ENCODE measurements at regions not wholly inside any gene's neighbourhood (a gene's known extent, or its start where the extent isn't known, plus 50 kb on each side); places are given as distances from the start of the nearest gene placed in this dataset.

DNA sequence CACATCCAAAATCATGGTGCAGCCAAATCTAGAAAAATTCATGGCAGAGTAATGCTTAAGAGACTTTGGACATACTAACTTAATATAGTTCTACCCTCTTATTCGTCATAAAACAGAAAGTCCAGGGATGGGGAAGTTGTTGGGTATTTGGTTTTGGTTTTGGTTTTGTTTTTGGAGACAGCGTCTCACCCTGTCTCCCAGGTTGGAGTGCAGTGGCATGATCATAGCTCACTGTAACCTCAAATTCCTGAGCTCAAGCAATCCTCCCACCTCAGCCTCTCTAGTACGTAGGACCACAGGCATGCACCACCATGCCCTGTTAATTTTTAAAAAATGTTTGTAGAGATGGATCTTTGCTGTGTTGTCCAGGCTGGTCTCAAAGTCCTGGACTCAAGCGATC is 271.8 kb upstream of the TENM3 start:
- H4K20me1 ChIP-seq (ENCODE audit: insufficient read depth, low read length) = no peaks in the 10 kb centered on the region
- no peak overlapping the region for H3K4me2 ChIP-seq (ENCODE audit: insufficient read depth, low read length)
- H2AFZ ChIP-seq (ENCODE audit: low read depth, low read length) = no peak overlapping the region
- TF ChIP-seq, protein P1, sequence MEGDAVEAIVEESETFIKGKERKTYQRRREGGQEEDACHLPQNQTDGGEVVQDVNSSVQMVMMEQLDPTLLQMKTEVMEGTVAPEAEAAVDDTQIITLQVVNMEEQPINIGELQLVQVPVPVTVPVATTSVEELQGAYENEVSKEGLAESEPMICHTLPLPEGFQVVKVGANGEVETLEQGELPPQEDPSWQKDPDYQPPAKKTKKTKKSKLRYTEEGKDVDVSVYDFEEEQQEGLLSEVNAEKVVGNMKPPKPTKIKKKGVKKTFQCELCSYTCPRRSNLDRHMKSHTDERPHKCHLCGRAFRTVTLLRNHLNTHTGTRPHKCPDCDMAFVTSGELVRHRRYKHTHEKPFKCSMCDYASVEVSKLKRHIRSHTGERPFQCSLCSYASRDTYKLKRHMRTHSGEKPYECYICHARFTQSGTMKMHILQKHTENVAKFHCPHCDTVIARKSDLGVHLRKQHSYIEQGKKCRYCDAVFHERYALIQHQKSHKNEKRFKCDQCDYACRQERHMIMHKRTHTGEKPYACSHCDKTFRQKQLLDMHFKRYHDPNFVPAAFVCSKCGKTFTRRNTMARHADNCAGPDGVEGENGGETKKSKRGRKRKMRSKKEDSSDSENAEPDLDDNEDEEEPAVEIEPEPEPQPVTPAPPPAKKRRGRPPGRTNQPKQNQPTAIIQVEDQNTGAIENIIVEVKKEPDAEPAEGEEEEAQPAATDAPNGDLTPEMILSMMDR (IDR thresholded peaks at IDR 0.05; ENCODE audit: borderline replicate concordance, extremely low read depth, low read length, poor library complexity, severe bottlenecking) = no peak
- TF ChIP-seq EZH2 (IDR thresholded peaks at IDR 0.05; ENCODE audit: borderline replicate concordance, low read depth, low read length, severe bottlenecking) = no peak
- no peaks in the 10 kb centered on the region for H3K9me3 ChIP-seq (ENCODE audit: insufficient read depth, low read length, severe bottlenecking)
- H3K4me1 ChIP-seq (ENCODE audit: insufficient read depth, low read length) = no peaks in the 10 kb centered on the region
- H3K27ac ChIP-seq (ENCODE audit: low read length) = no peak overlapping the region
- H3K79me2 ChIP-seq (ENCODE audit: insufficient read depth, low read length) = no peaks in the 10 kb centered on the region
- no peaks in the 10 kb centered on the region for H3K27me3 ChIP-seq (ENCODE audit: insufficient read depth, low read length, poor library complexity)
- H3K4me3 ChIP-seq (ENCODE audit: low read depth in 1 of 2, low read length in 2 of 2) = no peak overlapping the region
- no peaks in the 10 kb centered on the region for H3K36me3 ChIP-seq (ENCODE audit: insufficient read depth, low read length)
- DNase-seq (no peak), ATAC-seq (ENCODE audit: insufficient read depth, low read depth) (no peak)
- H3K9ac ChIP-seq (ENCODE audit: low read depth, low read length) = no peak overlapping the region

DNA sequence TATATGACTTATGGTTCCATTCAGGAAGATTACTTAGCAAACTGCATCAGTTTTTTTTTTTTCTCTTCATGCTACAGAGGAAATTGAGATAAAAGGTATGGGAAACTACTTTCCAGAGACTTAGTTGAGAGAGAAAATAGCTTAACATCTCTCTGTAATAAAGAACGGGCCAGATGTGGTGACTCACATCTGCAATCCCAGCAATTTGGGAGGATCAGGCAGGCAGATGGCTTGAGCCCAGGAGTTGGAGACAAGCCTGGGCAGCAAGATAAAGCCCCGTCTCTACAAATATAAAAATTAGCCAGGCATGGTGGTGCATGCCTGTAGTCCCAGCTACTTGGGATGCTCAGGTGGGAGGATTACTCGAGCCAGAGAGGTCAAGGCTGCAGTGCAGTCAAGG is 271.2 kb upstream of the TENM3 start:
- no peak overlapping the region for H3K4me3 ChIP-seq (ENCODE audit: low read depth in 1 of 2, low read length in 2 of 2)
- H3K4me2 ChIP-seq (ENCODE audit: insufficient read depth, low read length) = no peak overlapping the region
- H3K36me3 ChIP-seq (ENCODE audit: insufficient read depth, low read length) = no peaks in the 10 kb centered on the region
- no peak overlapping the region for H3K27ac ChIP-seq (ENCODE audit: low read length)
- no peak for DNase-seq
- H3K9ac ChIP-seq (ENCODE audit: low read depth, low read length) = no peak overlapping the region
- H4K20me1 ChIP-seq (ENCODE audit: insufficient read depth, low read length) = no peaks in the 10 kb centered on the region
- H3K27me3 ChIP-seq (ENCODE audit: insufficient read depth, low read length, poor library complexity) = no peaks in the 10 kb centered on the region
- no peaks in the 10 kb centered on the region for H3K79me2 ChIP-seq (ENCODE audit: insufficient read depth, low read length)
- H3K4me1 ChIP-seq (ENCODE audit: insufficient read depth, low read length) = no peaks in the 10 kb centered on the region
- ATAC-seq (ENCODE audit: insufficient read depth, low read depth) = no peak
- H2AFZ ChIP-seq (ENCODE audit: low read depth, low read length) = no peak overlapping the region
- H3K9me3 ChIP-seq (ENCODE audit: insufficient read depth, low read length, severe bottlenecking) = no peaks in the 10 kb centered on the region
- no peak for TF ChIP-seq EZH2 (IDR thresholded peaks at IDR 0.05; ENCODE audit: borderline replicate concordance, low read depth, low read length, severe bottlenecking)
- TF ChIP-seq, protein P1 (IDR thresholded peaks at IDR 0.05; ENCODE audit: borderline replicate concordance, extremely low read depth, low read length, poor library complexity, severe bottlenecking) = no peak

DNA sequence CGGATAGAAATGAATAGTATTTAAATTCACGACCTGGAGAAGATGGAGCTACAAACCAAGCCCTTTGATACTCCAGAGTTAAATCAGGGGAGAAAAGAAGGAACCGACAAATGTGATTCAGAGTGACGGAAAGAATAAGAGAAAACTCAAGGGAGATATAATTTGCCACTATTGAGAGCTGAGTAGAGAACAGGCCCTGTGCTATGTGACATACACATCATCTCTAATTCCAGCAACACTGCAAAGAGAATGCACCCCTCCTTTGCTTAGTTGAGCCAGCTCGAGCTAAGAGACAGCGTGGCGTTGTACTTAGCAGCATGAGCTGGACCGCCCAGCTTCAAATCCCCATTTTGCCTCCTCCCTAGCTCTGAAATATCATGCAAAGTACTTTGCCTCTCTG is 266.4 kb upstream of the TENM3 start:
- ATAC-seq (ENCODE audit: insufficient read depth, low read depth) (no peak), DNase-seq (no peak)
- Histone ChIP-seq H3K27me3 (ENCODE audit: insufficient read depth, low read length, poor library complexity) (no peaks in the 10 kb centered on the region), H3K4me1 (ENCODE audit: insufficient read depth, low read length) (no peaks in the 10 kb centered on the region), H3K36me3 (ENCODE audit: insufficient read depth, low read length) (no peaks in the 10 kb centered on the region), H3K79me2 (ENCODE audit: insufficient read depth, low read length) (no peaks in the 10 kb centered on the region), H3K9me3 (ENCODE audit: insufficient read depth, low read length, severe bottlenecking) (no peaks in the 10 kb centered on the region), H3K4me2 (ENCODE audit: insufficient read depth, low read length) (no peak overlapping the region), H2AFZ (ENCODE audit: low read depth, low read length) (no peak overlapping the region), H3K4me3 (ENCODE audit: low read depth in 1 of 2, low read length in 2 of 2) (no peak overlapping the region), H3K9ac (ENCODE audit: low read depth, low read length) (no peak overlapping the region), H3K27ac (ENCODE audit: low read length) (no peak overlapping the region), H4K20me1 (ENCODE audit: insufficient read depth, low read length) (no peaks in the 10 kb centered on the region)
- TF ChIP-seq, protein P1 (IDR thresholded peaks at IDR 0.05; ENCODE audit: borderline replicate concordance, extremely low read depth, low read length, poor library complexity, severe bottlenecking) = no peak
- TF ChIP-seq EZH2 (IDR thresholded peaks at IDR 0.05; ENCODE audit: borderline replicate concordance, low read depth, low read length, severe bottlenecking) = no peak

DNA sequence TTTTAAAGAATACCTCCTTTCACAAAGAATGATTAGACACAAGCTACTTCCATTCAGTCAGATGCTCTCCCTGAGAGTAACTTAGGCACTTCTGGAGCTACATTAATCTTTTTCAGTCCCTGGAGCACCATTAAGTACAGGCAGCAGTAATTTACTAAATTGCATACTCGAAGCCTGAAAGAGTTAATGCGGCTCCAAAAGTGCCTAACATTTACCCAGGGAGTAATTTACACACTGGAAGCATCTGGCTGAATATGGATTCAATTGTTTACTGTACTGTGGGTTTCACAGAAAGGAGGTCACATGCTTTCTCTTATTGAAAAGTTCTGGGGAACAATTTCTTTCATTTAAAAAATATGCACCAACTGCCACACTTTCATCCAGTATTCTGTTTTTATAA is 260.8 kb upstream of the TENM3 start:
- Histone ChIP-seq H3K79me2 (ENCODE audit: insufficient read depth, low read length) (no peaks in the 10 kb centered on the region), H2AFZ (ENCODE audit: low read depth, low read length) (no peak overlapping the region), H3K27ac (ENCODE audit: low read length) (no peak overlapping the region), H3K4me3 (ENCODE audit: low read depth in 1 of 2, low read length in 2 of 2) (no peak overlapping the region), H3K4me1 (ENCODE audit: insufficient read depth, low read length) (no peaks in the 10 kb centered on the region), H3K36me3 (ENCODE audit: insufficient read depth, low read length) (no peaks in the 10 kb centered on the region), H3K9ac (ENCODE audit: low read depth, low read length) (no peak overlapping the region), H3K4me2 (ENCODE audit: insufficient read depth, low read length) (no peak overlapping the region), H3K9me3 (ENCODE audit: insufficient read depth, low read length, severe bottlenecking) (no peaks in the 10 kb centered on the region), H4K20me1 (ENCODE audit: insufficient read depth, low read length) (no peaks in the 10 kb centered on the region), H3K27me3 (ENCODE audit: insufficient read depth, low read length, poor library complexity) (no peaks in the 10 kb centered on the region)
- ATAC-seq (ENCODE audit: insufficient read depth, low read depth) (no peak), DNase-seq (no peak)
- TF ChIP-seq, protein P1 (IDR thresholded peaks at IDR 0.05; ENCODE audit: borderline replicate concordance, extremely low read depth, low read length, poor library complexity, severe bottlenecking) = no peak
- no peak for TF ChIP-seq EZH2 (IDR thresholded peaks at IDR 0.05; ENCODE audit: borderline replicate concordance, low read depth, low read length, severe bottlenecking)
